HG03196 (cell line): ENCODE measurements at regions not wholly inside any gene's neighbourhood (a gene's known extent, or its start where the extent isn't known, plus 50 kb on each side); places are given as distances from the start of the nearest gene placed in this dataset.

ENCODE experiments used
- ATAC-seq: cut with Tn5 transposase; IDR thresholded peaks from one replicate; pipeline ENCODE4 v1.9.1; 2021; ENCODE audit not compliant: unreplicated experiment

GRCh38 chr3:25265284-25265683, 162.8 kb upstream of the RARB start:
- no peak for ATAC-seq

GRCh38 chr3:25266677-25267076, 161.4 kb upstream of the RARB start:
- ATAC-seq: no peak

DNA sequence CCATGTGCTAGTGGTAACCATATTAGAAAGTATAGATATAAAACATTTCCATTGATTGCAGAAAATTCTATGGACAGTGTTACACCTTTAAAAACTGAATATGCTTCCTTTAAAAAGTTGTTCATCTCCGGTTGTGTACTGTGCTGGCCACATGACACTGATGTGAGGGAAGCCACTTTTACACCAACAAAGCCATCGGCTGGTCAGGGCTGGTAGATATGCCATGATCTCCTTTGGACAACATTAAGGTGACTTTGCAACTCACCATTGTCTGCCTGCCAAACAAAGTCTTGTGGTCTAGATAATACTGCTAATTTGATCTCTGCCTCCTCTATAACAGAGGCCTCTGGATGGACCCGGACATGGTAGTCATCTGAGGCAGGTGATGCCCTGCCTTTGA, 156.0 kb upstream of the RARB start:
- no peak for ATAC-seq

GRCh38 chr3:25273582-25274171, 154.4 kb upstream of the RARB start:
- no peak for ATAC-seq

DNA sequence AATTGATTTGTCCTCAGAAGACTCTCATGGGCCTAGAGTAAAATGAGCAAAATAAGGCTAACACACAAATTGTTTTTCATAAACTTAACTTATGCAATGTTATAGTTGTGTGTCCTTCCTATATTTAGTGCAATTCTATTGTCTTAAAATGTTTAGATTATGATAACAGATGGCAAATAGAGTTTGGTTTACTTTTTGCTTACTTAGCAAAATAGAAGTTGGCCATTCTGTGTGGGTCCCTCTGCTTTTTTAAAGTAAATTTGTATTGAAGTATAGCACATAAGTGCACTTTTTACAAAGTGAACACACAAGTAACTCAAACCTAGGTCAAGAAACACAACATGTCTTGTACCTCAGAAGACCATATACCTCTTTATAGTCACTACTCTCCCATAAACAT, 150.6 kb upstream of the RARB start:
- ATAC-seq: no peak

GRCh38 chr3:25281041-25281731, 146.9 kb upstream of the RARB start:
- ATAC-seq: no peak

GRCh38 chr3:25281732-25282126, 146.3 kb upstream of the RARB start:
- ATAC-seq: no peak

DNA sequence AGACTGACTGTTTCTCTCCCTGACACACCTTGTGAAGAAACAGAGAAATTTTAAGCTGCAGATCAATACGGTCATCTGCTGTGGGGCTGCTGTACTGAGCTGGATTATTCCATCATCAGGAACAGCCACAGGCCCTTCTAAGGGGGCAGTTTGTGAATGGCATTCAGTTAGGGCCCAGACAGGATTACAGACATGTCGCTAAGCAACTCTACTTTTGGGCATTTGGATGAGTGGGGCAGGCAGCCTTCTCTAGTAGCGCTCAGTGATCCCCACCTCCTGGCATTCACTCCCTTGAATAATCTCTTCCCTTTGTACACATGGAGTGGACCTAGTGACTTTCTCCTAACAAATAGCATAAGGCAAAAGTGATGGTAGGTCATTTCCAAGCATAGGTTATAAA, 144.4 kb upstream of the RARB start:
- no peak for ATAC-seq

DNA sequence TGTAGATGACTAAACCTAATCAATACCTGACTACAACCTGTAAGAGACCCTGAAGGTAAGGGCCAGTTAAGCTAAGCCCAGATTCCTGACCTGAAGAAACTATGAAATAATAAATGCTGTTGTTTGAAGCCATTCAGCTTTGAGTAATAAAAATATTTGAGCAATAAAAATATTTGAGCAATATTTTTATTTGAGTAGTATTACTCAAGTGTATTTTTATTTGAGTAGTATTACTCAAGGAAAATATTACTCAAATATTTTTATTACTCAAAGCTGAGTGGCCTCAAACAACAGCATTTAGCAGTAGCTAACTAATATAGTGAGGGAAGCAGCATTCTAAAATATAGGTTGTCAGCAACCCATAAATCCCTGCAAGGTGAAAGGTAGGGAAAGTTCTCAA, 143.8 kb upstream of the RARB start:
- ATAC-seq: no peak

DNA sequence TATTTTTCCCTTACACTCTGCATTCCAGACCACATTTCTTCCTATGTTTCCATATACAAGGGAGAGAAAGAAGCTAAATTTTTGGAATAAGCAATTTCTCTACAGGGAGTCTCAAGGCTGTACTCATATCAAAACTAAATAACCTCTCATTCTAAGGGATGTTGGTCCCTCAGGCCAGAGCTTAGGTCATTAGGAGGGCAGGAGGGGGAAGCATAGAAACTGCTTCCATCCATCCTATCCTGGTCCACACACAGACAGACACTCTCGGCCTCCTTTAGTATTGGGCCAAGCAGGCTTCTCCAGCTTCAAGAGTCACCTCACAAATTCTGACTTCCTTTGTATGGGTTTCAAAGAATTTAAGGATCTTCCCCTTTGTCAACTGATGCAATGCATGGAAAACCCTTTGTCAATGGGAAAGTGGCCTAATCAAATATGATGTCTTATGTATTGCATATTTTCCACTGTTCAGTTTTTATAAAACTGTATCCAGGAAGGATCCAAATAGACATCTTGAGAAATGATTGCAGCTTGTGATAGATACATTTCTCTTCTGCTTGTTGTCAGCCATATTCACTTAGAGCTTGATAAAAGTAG, 140.7 kb upstream of the RARB start:
- no peak for ATAC-seq

- no peak for ATAC-seq
Observed at GRCh38 chr3:25288413-25288812, 139.7 kb upstream of the RARB start.

DNA sequence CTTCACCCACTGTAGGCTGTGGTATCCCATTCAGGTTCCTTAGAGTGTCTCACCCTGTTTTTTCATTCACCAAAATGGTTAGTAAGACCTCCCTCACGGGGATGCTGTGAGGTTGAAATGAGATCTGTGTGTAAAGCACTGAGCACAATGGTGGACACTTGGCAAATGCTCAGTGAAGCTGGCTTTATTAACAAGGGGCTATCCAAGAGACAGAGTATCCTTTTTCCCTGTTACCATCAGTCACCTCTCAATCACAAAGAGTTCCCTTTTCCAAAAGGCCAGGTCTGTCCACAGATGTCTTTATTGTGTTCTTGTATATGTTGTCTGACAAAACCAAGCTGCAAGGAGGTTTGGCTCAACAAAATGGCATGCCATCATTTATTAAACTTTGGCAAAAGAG, 138.9 kb upstream of the RARB start:
- no peak for ATAC-seq

GRCh38 chr3:25289663-25290062, 138.4 kb upstream of the RARB start:
- no peak for ATAC-seq

DNA sequence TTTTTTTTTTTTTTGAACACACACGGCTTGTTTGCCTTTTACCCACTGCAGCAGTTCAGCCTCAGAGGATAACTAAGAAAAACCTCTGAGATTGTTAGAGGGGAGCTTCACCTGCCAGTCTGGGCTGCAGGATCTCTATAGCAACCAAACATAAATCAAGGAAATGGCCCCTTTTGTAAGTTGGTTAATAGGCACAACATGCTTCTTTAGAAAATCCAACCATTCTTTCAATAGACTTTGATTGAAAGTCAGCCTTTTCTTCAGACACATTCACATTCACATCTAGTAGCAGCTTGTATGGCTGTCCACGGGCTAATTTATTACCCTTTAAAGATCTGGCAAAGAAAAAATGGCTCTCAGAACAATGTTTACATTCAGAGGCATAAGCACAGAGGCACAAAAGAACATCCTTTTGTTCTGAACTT, 136.6 kb upstream of the RARB start:
- ATAC-seq: no peak

DNA sequence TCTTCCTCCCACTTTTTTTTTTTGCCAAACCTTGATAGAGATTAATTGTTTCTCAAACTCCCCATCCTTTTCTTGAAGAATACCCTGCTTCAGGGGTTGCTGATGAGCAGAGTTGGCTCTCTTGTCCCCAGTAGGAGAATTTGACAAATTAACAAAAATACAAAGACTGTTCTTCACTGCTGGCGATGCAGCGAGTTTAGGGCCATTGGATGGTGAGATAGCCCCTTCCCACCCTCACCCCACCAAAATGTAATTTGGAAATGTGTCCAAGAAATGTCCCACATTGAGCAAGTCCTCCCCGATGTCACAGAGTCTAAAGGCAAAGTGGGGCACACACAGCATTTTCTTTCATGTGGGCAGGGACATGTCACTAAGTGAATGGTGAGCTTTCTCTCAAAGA, 136.0 kb upstream of the RARB start:
- ATAC-seq: no peak

- no peak for ATAC-seq
Observed at GRCh38 chr3:25292595-25292994, 135.5 kb upstream of the RARB start.

DNA sequence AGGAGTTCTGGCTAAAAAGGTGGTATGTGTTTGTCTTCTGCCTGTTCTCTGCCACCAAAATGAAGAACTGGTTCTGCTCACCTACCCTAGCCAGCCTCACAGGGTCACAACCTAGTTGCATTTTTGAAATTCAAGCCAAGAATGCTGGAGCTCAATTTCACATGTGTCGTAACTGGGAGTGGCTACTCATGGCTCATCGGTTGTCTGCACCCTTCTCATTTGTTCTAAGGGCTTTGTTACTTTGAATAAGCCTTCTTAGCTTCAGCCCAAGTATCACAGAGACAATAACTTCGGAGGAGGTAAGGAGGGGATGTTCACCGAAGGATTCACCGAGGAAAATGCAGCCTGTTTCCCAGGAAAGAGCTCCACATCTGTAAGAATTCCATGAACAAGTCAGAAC, 134.3 kb upstream of the RARB start:
- no peak for ATAC-seq

DNA sequence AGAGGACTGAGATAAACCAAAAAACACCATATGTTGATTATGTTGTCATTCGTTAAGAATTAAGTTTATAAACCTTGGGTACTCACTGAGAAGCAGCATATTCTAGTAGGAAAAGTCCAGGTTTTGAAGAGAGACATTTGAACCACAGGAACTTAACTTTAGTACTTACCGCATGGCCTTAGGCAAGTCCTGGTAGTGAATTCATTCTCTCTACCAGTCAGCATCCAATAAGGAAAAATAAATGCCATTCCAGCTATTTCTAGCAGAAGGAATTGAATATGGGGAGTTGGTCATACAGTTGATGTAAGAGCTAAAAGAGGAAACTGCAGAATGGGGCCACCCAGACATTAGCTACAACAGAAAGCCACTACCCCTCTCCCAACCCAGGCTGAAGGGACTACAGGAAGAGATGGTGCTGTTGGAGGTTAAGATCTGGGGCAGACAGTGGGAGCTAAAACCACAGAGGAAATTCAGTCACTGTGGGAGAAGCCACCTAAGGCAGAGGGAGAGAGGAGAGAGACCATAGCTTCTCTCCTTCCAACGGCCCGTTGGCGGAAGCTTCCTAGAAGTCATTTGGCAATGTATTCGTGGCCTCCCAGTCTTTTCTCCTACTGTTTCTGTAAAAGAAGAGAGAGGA, 133.8 kb upstream of the RARB start:
- no peak for ATAC-seq

DNA sequence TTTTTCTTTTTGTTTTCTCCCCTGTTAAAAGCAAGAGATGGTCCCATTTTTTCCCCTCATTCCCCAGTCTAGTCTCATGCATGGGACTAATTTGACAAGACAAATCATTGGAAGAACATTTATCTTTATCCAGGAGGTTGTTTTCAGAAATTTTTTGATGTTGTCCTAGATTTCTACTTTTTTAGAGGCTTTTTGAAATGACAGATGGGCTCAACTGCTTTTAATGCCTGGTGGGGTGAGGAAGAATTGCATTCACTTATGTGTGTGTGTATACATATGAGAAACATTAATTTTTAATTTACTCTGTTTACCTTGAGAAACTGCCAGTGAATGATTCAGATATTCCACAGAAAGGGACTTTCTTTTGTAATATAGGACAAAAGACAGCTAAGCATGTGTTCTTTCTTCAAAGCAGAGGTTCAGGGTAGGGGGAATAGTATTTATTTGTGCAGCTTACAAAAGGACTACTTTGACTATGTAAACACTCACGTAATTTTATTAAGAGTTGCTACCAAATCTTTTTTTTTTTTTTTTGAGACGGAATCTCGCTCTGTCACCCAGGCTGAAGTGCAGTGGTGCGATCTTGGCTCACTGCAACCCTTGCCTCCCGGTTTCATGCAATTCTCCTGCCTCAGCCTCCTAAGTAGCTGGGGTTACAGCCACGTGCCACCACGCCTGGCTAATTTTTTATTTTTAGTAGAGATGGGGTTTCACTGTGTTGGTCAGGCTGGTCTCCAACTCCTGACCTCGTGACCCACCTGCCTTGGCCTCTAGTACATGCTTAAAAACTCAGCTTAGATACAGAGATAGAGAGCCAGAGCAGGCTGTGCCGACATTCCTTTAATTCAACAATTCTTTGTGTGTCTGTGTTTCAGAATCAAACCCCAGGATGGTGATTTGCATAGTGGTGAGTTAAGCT, 130.1 kb upstream of the RARB start:
- no peak for ATAC-seq

DNA sequence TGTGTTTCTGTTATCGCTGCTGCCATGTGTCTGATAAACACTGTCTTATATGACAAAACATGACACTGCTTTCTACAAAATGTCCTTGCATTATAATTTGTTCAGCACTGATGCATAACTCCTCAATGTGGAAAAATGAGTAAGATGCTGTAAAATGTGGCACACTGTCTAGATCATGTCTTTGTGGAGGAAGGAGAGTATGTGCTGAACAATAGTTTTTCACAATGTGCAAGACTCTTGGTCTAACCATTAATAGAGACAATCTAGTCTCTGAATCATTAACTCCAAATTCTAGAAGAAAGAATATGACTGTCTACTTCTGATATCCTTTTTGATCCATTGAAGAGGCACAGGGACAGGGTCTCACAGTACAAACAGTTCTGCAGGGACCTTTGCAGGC, 127.9 kb upstream of the RARB start:
- ATAC-seq: no peak

DNA sequence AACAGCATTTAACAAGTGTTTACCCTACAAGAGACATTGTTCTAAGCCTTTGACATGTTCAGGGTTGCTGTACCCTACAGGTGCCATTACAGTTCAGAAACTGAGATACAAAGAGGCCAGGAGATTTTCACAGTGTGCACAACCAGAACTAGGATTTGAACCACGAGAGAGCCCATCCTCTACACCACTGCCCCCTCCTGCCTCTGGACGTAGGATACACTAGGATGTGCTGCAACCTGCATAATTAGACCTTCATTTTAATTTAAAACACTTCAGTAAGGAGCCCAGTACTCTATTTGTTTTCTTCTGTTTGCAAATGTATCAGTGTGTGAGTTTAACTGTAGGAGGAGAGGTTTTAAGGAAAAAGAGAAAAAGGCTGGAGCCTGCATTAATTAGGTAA, 123.1 kb upstream of the RARB start:
- no peak for ATAC-seq
